ENCODE measurements at regions not wholly inside any gene's neighbourhood (a gene's known extent, or its start where the extent isn't known, plus 50 kb on each side); places are given as distances from the start of the nearest gene placed in this dataset.

GRCh38 chr9:99335280-99335679 is 113.2 kb downstream of the SEC61B start:
- no peak overlapping the region for H3K27ac ChIP-seq (ENCODE audit: low read depth, low read length, poor library complexity, severe bottlenecking)
- H2AFZ ChIP-seq (ENCODE audit: low read length), result no peak overlapping the region
- H3K79me2 ChIP-seq (ENCODE audit: insufficient read depth, low read length), result no peaks in the 10 kb centered on the region
- no peak overlapping the region for H3K4me3 ChIP-seq (ENCODE audit: low read depth, low read length, poor library complexity, severe bottlenecking)
- no peaks in the 10 kb centered on the region for H3K4me1 ChIP-seq (ENCODE audit: insufficient read depth, low read length, severe bottlenecking)
- H3K9me3 ChIP-seq (ENCODE audit: low read length), result no peaks in the 10 kb centered on the region
- H3K36me3 ChIP-seq (ENCODE audit: insufficient read depth, low read length), result no peaks in the 10 kb centered on the region
- H4K20me1 ChIP-seq (ENCODE audit: insufficient read depth, low read length), result no peaks in the 10 kb centered on the region
- no peaks in the 10 kb centered on the region for H3K27me3 ChIP-seq (ENCODE audit: insufficient read depth, low read length)
- TF ChIP-seq, protein P1, sequence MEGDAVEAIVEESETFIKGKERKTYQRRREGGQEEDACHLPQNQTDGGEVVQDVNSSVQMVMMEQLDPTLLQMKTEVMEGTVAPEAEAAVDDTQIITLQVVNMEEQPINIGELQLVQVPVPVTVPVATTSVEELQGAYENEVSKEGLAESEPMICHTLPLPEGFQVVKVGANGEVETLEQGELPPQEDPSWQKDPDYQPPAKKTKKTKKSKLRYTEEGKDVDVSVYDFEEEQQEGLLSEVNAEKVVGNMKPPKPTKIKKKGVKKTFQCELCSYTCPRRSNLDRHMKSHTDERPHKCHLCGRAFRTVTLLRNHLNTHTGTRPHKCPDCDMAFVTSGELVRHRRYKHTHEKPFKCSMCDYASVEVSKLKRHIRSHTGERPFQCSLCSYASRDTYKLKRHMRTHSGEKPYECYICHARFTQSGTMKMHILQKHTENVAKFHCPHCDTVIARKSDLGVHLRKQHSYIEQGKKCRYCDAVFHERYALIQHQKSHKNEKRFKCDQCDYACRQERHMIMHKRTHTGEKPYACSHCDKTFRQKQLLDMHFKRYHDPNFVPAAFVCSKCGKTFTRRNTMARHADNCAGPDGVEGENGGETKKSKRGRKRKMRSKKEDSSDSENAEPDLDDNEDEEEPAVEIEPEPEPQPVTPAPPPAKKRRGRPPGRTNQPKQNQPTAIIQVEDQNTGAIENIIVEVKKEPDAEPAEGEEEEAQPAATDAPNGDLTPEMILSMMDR (IDR thresholded peaks at IDR 0.05; ENCODE audit: low read length), result no peak
- TF ChIP-seq EZH2 (IDR thresholded peaks at IDR 0.05; ENCODE audit: borderline replicate concordance, low read length), result no peak
- H3K9me2 ChIP-seq (ENCODE audit: low read depth, low read length), result no peaks in the 10 kb centered on the region
- no peak overlapping the region for H3K4me2 ChIP-seq (ENCODE audit: low read length)
- H3K9ac ChIP-seq (ENCODE audit: low read length), result no peak overlapping the region
- no peaks in the 10 kb centered on the region for H3F3A ChIP-seq (ENCODE audit: insufficient read depth, low read length)

DNA sequence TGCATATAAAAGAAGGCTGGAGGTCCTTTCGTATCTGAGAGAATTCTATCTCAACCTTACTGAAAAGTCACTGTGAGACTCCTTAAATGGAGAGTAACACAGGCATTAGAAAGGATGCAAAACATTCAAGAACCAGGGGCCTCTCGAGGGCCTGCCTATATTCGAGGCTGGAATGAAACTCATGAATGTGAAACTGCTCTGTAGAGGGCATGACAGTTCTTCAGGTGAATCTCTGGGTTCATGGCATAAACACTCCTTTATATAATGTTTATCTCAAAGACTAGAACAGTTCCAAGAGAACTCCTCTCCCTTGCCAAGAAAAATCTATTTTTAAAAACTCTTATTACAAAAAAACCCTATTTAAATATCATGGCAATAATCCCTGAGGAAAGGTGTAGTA is 113.9 kb downstream of the SEC61B start:
- Histone ChIP-seq H3K36me3 (ENCODE audit: insufficient read depth, low read length) (no peaks in the 10 kb centered on the region), H4K20me1 (ENCODE audit: insufficient read depth, low read length) (no peaks in the 10 kb centered on the region), H3F3A (ENCODE audit: insufficient read depth, low read length) (no peaks in the 10 kb centered on the region), H3K27me3 (ENCODE audit: insufficient read depth, low read length) (no peaks in the 10 kb centered on the region), H3K9ac (ENCODE audit: low read length) (no peak overlapping the region), H3K4me3 (ENCODE audit: low read depth, low read length, poor library complexity, severe bottlenecking) (no peak overlapping the region), H3K9me2 (ENCODE audit: low read depth, low read length) (no peaks in the 10 kb centered on the region), H3K27ac (ENCODE audit: low read depth, low read length, poor library complexity, severe bottlenecking) (no peak overlapping the region), H3K4me1 (ENCODE audit: insufficient read depth, low read length, severe bottlenecking) (no peaks in the 10 kb centered on the region), H3K79me2 (ENCODE audit: insufficient read depth, low read length) (no peaks in the 10 kb centered on the region), H3K4me2 (ENCODE audit: low read length) (no peak overlapping the region), H2AFZ (ENCODE audit: low read length) (no peak overlapping the region), H3K9me3 (ENCODE audit: low read length) (no peaks in the 10 kb centered on the region)
- TF ChIP-seq EZH2 (IDR thresholded peaks at IDR 0.05; ENCODE audit: borderline replicate concordance, low read length), result no peak
- TF ChIP-seq, protein P1 (IDR thresholded peaks at IDR 0.05; ENCODE audit: low read length), result no peak

- Histone ChIP-seq H3K9me3 (ENCODE audit: low read length) (no peaks in the 10 kb centered on the region), H3K4me1 (ENCODE audit: insufficient read depth, low read length, severe bottlenecking) (no peaks in the 10 kb centered on the region), H3K36me3 (ENCODE audit: insufficient read depth, low read length) (no peaks in the 10 kb centered on the region), H3K4me2 (ENCODE audit: low read length) (no peak overlapping the region), H3K9me2 (ENCODE audit: low read depth, low read length) (no peaks in the 10 kb centered on the region), H3F3A (ENCODE audit: insufficient read depth, low read length) (no peaks in the 10 kb centered on the region), H3K27ac (ENCODE audit: low read depth, low read length, poor library complexity, severe bottlenecking) (no peak overlapping the region), H3K4me3 (ENCODE audit: low read depth, low read length, poor library complexity, severe bottlenecking) (no peak overlapping the region), H3K9ac (ENCODE audit: low read length) (no peak overlapping the region), H3K27me3 (ENCODE audit: insufficient read depth, low read length) (no peaks in the 10 kb centered on the region), H4K20me1 (ENCODE audit: insufficient read depth, low read length) (no peaks in the 10 kb centered on the region), H3K79me2 (ENCODE audit: insufficient read depth, low read length) (no peaks in the 10 kb centered on the region), H2AFZ (ENCODE audit: low read length) (no peak overlapping the region)
- TF ChIP-seq, protein P1 (IDR thresholded peaks at IDR 0.05; ENCODE audit: low read length), result no peak
- TF ChIP-seq EZH2 (IDR thresholded peaks at IDR 0.05; ENCODE audit: borderline replicate concordance, low read length), result no peak
Observed at GRCh38 chr9:99336531-99336930, 114.4 kb downstream of the SEC61B start.
